Heart right ventricle (tissue), 16 donors: ENCODE measurements at regions not wholly inside any gene's neighbourhood (a gene's known extent, or its start where the extent isn't known, plus 50 kb on each side); places are given as distances from the start of the nearest gene placed in this dataset.
A peak's percentile ranks its signal among the peaks of the same experiment; 100 is the strongest.

Experiments used
- ATAC-seq, 8 donors: fragments of 200-7000 bp; cut with Tn5 transposase; one replicate each; pipeline ENCODE4 v1.9.1; 2020; ENCODE audit warnings: mild to moderate bottlenecking in 8 of 8, moderate library complexity in 8 of 8, moderate number of reproducible peaks in 1 of 8
- DNase-seq, 2 donors: peaks; one replicate each; pipeline ENCODE4 v3.0.0-alpha.2; 2020
- H3K27ac ChIP-seq, 10 donors: fragments of 200-600 bp; sonication (generic) in 2 of 10; one replicate each; pipeline versions ENCODE4 v1.5.0 to v1.8.0; 2020 to 2022; ENCODE audit warnings: mild to moderate bottlenecking in 3 of 10
- H3K27me3 ChIP-seq, 7 donors: fragments of 200-600 bp; one replicate each; pipeline ENCODE4 v1.8.0; 2021 to 2022; ENCODE audit warnings: mild to moderate bottlenecking in 2 of 7
- H3K36me3 ChIP-seq, 9 donors: fragments of 200-600 bp; sonication (generic) in 1 of 9; one replicate each; pipeline versions ENCODE4 v1.5.0 to v1.8.0; 2020 to 2022; ENCODE audit warnings: mild to moderate bottlenecking in 2 of 9
- H3K4me1 ChIP-seq, 9 donors: fragments of 200-600 bp; sonication (generic) in 1 of 9; one replicate each; pipeline versions ENCODE4 v1.5.0 to v1.8.0; 2020 to 2022; ENCODE audit warnings: mild to moderate bottlenecking in 4 of 9
- H3K4me3 ChIP-seq, 10 donors: fragments of 200-600 bp; sonication (generic) in 2 of 10; one replicate each; pipeline versions ENCODE4 v1.5.0 to v1.8.0; 2020 to 2022; ENCODE audit warnings: mild to moderate bottlenecking in 7 of 10, moderate library complexity in 2 of 10
- H3K9me3 ChIP-seq, 11 donors: fragments of 200-600 bp in 10 of 11; sonication (generic) in 2 of 11; one replicate each; pipeline versions ENCODE4 v1.5.0 to v1.8.0; 2013 to 2022; ENCODE audit warnings: mild to moderate bottlenecking in 2 of 11, control low read depth in 1 of 11, moderate library complexity in 1 of 11
- WGBS, 2 donors: extraction: QIAGEN DNeasy Blood & Tissue Kit; methylation state at CpG; one replicate each; pipeline ENCODE4 v1.1.7; 2013; ENCODE audit warnings: inconsistent platforms in 1 of 2; 5-methylcytosine and 5-hydroxymethylcytosine counted together
- intact Hi-C, 10 donors: fragments of 100-400 bp; cut with DNase I; formaldehyde crosslinking; loops; one replicate each; pipeline versions ENCODE4 v1.11.1 to v1.14.2; 2022
- TF ChIP-seq, protein P1 (sequence below), 9 donors: fragments of 200-600 bp; sonication (generic) in 2 of 9; IDR thresholded peaks; one replicate each; pipeline versions ENCODE4 v1.5.0 to v1.8.0; 2021 to 2022; ENCODE audit warnings: antibody characterized with exemption in 9 of 9, mild to moderate bottlenecking in 5 of 9, moderate library complexity in 1 of 9
- donor health status: Arrhythmogenic right ventricular cardiomyopathy.
- donor health status: ischemic (EF 13 %, LVEDD 7.1; RV severe dilation, severe dysfunction).
- donor health status: healthy with polysubstance abuse.
- donor health status: DM: no; HTN: yes; CAD: no.
- donor health status: DM: no; HTN: no; CAD: no.
- donor health status: ischemic (EF 25% LVEDD 6.9; RV normal size, moderate dysfunction).
- donor health status: ischemic (EF 25% LVEDD 5.7; RV mildly dilated, moderate dysfunction).
- donor health status: healthy.
- donor health status: DM: yes; HTN: yes; CAD: no.
- donor health status: Ischemic cardiomyopathy.
- donor health status: ischemic (EF 35%, LVEDD 5.7; RV mildly dilated, moderate dysfunction).
- donor health status: nonischemic (EF 11% LVEDD 7.7; RV severe dilation, severe dysfunction).
- donor health status: DM: yes; HTN: yes; CAD: no.
- donor health status: PGD.
- donor health status: ischemic (EF 29% LVEDD 5.4; RV normal size, mild dysfunction).
- donor health status: nonischemic (EF 23%, LVEDD 6.1; RV moderate dilation, normal function).

- no peaks in the 10 kb centered on the region for H3K36me3 ChIP-seq
- 80 to 94% methylated on average over 4 of the region's 4 CpGs for WGBS, 2 donors
- no peaks in the 10 kb centered on the region for H3K9me3 ChIP-seq
- no peak overlapping the region for H3K27ac ChIP-seq
- DNase-seq (no peak), ATAC-seq (no peak)
- TF ChIP-seq, protein P1, sequence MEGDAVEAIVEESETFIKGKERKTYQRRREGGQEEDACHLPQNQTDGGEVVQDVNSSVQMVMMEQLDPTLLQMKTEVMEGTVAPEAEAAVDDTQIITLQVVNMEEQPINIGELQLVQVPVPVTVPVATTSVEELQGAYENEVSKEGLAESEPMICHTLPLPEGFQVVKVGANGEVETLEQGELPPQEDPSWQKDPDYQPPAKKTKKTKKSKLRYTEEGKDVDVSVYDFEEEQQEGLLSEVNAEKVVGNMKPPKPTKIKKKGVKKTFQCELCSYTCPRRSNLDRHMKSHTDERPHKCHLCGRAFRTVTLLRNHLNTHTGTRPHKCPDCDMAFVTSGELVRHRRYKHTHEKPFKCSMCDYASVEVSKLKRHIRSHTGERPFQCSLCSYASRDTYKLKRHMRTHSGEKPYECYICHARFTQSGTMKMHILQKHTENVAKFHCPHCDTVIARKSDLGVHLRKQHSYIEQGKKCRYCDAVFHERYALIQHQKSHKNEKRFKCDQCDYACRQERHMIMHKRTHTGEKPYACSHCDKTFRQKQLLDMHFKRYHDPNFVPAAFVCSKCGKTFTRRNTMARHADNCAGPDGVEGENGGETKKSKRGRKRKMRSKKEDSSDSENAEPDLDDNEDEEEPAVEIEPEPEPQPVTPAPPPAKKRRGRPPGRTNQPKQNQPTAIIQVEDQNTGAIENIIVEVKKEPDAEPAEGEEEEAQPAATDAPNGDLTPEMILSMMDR (IDR thresholded peaks at IDR 0.05) = no peak
- peaks cover 0 to 32% (median 8%) of the 10 kb centered on the region in 9 donors for H3K4me1 ChIP-seq
- intact Hi-C loops = no loop called here
- H3K27me3 ChIP-seq = no peaks in the 10 kb centered on the region
- H3K4me3 ChIP-seq = no peak overlapping the region
Observed at GRCh38 chr3:177551431-177551836, 354.2 kb upstream of the TBL1XR1 start.

- Histone ChIP-seq H3K9me3 (no peaks in the 10 kb centered on the region), H3K4me3 (no peak overlapping the region), H3K36me3 (no peaks in the 10 kb centered on the region), H3K4me1 (peaks cover 0 to 32% (median 8%) of the 10 kb centered on the region in 9 donors), H3K27ac (no peak overlapping the region), H3K27me3 (no peaks in the 10 kb centered on the region)
- TF ChIP-seq, protein P1 (IDR thresholded peaks at IDR 0.05) = no peak
- WGBS, 2 donors = 92 to 95% methylated on average over 1 of the region's 1 CpG
- DNase-seq (no peak), ATAC-seq (no peak)
- intact Hi-C loops = no loop called here
Observed at GRCh38 chr3:177552051-177552450, 354.8 kb upstream of the TBL1XR1 start.

DNA sequence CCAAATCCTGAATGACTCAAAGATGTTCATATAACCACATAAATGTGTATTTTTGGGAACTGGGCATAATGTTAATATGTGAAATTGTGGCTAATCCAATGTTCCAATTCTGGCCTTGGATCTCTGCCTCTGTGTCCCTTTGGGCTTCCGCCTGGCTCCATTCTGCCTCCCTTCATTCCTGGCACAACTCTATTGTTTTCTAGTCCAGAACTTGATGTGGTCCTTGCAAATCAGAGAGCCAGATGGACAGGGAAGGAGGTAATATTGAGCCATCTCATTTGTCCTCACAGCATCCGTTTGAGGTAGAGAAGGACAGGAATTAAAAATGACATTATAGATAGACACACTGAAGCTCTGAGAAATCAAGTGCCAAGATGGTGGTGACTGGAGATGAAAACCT is 355.7 kb upstream of the TBL1XR1 start:
- H3K27ac ChIP-seq = no peak overlapping the region
- ATAC-seq (no peak), DNase-seq (no peak)
- no peaks in the 10 kb centered on the region for H3K27me3 ChIP-seq
- TF ChIP-seq, protein P1 (IDR thresholded peaks at IDR 0.05) = no peak
- intact Hi-C loops = no loop called here
- H3K9me3 ChIP-seq = no peaks in the 10 kb centered on the region
- no peak overlapping the region for H3K4me3 ChIP-seq
- 77 to 80% methylated on average over 2 of the region's 2 CpGs for WGBS, 2 donors
- H3K36me3 ChIP-seq = no peaks in the 10 kb centered on the region
- peaks cover 0 to 22% (median 8%) of the 10 kb centered on the region in 9 donors for H3K4me1 ChIP-seq

DNA sequence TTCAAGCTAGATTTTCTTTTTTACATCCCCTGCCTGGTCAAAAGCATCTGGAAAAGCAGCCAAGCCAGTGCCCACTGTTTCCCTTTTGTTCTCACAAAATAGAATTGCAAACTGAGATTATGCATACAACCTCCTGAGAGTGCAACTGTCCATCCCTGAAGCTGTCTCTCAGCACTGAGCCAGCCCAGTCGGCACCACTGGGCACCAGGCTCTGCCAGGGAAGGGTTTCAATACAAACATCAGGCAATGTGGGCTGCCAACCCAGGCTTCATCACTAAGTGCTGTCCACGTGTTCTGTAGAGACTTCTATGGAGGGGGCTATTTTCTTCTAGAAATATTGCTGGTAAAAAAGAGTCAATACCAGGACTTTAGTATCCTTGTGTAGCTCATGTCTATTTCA is 356.3 kb upstream of the TBL1XR1 start:
- WGBS, 2 donors = 78 to 79% methylated on average over 2 of the region's 2 CpGs
- Histone ChIP-seq H3K36me3 (no peaks in the 10 kb centered on the region), H3K4me1 (peaks cover 0 to 19% (median 8%) of the 10 kb centered on the region in 9 donors), H3K27ac (peak overlapping the region in 1 of 10 donors; percentile 11), H3K27me3 (no peaks in the 10 kb centered on the region), H3K4me3 (no peak overlapping the region), H3K9me3 (no peaks in the 10 kb centered on the region)
- intact Hi-C loops = no loop called here
- no peak for ATAC-seq
- DNase-seq = no peak
- TF ChIP-seq, protein P1 (IDR thresholded peaks at IDR 0.05) = no peak
